Hematopoietic multipotent progenitor cell treated with erythropoietin and hydrocortisone succinate and interleukin-3 and kit ligand, for 8 days (in vitro differentiated cells): ENCODE measurements at regions not wholly inside any gene's neighbourhood (a gene's known extent, or its start where the extent isn't known, plus 50 kb on each side); places are given as distances from the start of the nearest gene placed in this dataset.
"Not testable (repeated sequence)": the region's sequence is repeated elsewhere in the genome, so short reads cannot be mapped to it uniquely, and the experiment has no call there.

ENCODE experiments used
- DNase-seq: peaks from one replicate; pipeline ENCODE4 v3.0.0-alpha.2; 2015

DNA sequence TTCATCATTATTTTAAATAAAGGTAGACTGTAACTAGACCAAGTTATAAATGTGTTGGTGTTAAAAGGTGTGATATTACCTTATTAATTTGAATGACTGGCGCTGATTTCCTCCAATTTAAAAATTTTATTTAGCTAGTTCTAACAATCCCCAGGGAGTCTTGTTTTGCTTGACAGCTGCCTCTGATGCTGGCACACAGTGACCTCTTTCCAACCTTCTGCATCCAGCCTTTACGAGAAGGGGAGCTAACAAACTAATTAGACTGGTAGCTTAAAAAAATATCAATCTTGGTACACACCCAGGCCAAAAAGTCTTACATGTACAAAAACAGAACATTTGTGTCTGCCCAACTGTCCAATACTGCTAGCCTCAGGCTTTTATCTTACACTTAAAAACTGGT, 51.8 kb upstream of the ENPEP start:
- no peak for DNase-seq

GRCh38 chr4:110418641-110419040, 57.3 kb upstream of the ENPEP start:
- no peak for DNase-seq

DNA sequence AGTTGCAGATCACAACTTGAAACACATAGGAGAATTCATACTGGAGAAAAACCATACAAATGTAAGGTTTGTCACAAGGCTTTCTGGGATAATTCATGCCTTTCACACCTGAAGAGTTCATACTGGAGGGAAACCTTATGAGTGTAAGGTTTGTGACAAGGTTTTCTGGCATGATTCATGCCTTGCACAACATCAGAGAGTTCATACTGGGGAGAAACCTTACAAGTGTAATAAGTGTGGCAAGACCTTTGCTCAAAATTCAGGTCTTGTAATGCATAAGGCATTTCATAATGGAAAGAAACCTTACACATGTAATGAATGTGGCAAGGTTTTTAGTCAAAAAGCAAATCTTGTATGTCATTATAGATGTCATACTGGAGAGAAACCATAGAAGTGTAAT, 58.8 kb upstream of the ENPEP start:
- DNase-seq = no peak

GRCh38 chr4:110415478-110415877, 60.5 kb upstream of the ENPEP start:
- DNase-seq = no peak

DNA sequence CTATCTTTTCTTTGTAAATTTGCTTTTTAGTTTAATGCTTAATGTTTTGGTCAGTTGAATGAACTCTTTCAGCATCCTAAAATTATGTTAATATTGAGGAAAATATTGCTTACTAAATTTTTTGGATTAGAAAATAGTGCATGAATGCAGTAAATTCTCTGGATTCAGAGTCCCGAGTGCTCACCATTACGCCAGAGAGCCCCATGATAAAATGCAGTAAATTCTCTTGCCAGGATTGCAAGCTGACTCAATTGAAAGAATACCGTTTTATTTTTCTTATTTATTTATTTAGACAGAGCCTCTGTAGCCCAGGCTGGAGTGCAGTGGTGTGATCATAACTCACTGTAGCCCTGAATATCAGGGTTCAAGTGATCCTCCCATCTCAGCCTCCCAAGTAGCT, 60.9 kb upstream of the ENPEP start:
- DNase-seq = no peak

DNA sequence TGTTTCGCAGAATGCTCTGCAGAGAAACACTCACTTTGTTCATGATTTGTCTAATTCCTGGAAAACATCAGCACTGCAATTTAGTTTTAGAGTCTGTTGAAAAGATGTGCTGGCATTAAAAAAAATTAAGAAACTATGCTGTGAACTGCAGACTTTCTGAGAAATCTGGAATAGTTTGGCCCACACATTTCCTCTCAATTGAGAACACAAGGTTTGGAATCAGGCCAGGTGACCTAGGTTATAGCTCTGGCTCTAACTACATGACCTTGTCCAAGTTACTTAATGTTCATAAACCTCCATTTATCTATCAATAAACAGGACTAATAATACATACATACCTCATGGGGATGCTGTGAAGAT, 61.4 kb upstream of the ENPEP start:
- DNase-seq = no peak

- not testable (repeated sequence) for DNase-seq
Observed at GRCh38 chr4:110413807-110414560, 62.0 kb upstream of the ENPEP start.

DNA sequence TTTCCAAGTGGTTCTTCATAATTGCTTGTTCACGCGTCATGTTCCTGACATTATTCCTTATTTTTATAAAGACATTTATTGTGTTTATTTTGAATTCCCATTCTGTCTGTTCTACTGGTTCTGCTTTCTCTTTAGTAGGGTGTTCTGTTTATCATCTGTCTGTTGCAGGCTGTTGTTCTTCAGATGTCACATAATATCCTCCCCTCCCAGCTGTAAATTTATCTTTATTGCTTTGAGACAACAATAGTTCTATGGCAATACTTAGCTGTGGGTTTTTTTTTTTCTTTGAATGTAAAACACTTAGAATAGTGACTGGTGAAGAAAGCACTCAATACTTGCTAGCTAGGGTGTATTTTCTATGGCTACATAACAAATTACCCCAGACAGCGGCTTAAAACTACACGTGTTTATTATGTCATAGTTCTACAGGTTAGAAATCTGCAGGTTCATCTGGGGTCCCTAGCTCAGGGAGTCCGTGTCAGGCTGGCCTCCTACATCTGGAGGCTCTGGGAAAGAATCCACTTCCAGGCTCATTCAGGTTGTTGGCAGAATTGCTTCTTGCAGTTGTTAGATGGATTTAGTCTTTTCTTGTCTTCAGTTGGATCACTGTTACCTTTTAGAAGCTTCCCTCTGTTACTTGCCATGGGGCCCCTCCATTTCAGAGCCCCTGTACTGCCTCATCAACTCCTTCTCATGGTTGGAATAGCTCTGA, 63.4 kb upstream of the ENPEP start:
- no peak for DNase-seq

- no peak for DNase-seq
Observed at GRCh38 chr4:110411574-110412011, 64.4 kb upstream of the ENPEP start.

DNA sequence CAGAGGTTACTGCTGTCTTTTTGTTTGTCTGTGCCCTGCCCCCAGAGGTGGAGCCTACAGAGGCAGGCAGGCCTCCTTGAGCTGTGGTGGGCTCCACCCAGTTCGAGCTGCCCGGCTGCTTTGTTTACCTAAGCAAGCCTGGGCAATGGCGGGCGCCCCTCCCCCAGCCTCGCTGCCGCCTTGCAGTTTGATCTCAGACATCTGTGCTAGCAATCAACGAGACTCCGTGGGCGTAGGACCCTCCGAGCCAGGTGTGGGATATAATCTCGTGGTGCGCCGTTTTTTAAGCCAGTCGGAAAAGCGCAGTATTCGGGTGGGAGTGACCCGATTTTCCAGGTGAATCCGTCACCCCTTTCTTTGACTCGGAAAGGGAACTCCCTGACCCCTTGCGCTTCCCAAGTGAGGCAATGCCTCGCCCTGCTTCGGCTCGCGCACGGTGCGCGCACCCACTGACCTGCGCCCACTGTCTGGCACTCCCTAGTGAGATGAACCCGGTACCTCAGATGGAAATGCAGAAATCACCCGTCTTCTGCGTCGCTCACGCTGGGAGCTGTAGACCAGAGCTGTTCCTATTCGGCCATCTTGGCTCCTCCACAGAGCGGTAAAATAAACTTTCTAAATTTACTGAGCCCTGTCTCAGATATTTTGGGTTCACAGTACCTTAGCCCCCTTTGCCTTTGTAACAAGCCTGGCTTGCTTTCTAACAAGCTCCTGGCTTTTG, 64.9 kb upstream of the ENPEP start:
- not testable (repeated sequence) for DNase-seq

- DNase-seq = no peak
Observed at GRCh38 chr4:110400086-110400485, 75.9 kb upstream of the ENPEP start.

DNA sequence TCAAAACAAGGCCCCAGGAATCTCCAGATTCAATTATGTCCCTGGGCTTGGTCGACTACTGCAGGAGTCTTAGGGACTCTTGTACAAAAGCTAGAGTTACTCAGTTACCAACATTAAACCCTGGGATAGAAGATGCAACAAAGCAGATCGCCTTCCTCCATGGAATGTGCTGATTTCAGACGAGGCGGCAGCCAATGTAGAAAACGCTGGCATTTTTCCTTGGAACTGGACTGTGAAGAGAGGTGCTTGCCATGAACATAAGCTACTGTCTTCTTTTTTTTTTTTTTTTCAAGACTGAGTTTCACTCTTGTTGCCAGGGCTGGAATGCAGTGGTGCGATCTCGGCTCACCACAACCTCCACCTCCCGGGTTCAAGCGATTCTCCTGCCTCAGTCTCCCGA, 76.9 kb upstream of the ENPEP start:
- not testable (repeated sequence) for DNase-seq

DNA sequence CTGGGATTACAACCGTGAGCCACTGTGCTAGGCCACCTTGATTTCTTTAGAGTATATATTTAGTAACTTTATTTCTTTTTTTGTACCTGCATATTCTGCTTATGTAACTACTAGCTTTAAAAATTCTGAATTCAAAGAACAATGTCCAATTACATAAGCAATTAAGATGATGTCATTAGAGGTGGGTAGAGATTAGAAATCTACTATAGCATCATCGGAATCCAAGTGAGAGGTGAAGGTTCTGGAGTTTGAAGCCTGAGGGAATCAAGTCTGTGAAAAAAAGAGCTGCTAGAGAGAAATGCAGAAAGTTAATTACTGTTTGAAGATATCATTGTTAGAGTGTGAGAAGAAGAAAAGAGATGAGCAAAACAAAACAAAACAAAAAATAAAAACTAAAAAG, 79.0 kb upstream of the ENPEP start:
- DNase-seq = no peak

DNA sequence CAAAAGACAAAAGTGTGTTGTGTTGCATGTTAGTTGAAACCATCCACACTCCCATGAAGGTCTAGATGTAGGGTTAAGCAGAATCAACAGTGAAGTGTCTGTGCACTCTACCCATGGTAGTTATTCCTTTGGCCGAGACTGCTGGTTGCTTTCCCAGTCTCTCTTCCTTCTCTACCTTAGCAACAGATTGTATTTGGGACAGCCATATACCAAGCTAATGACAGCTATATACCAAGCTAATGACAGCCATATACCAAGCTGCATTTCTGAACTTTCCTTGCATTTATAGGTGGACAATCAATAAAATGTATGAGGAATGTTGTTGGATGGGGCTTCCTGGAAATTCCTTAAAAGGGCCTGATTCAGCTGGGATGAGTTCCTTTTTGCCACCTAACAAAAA, 80.5 kb upstream of the ENPEP start:
- DNase-seq = no peak

DNA sequence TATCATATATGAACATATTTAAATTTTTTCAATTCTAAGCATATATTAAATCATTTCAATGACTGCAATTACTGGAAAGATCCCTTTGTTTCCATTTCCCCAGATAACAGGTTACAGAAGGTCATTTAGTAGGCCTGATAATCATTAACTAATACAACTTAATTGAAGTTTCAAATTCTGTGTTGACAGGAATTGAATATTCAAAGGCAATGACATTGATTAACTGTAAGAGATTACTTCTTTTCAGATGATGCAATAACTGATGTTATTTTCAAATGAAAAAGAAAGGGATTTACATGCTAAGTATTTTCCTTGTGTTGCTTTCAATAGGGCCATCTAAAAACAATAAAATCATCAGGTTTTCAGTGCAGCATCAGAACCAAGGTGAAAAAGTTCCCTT, 81.1 kb upstream of the ENPEP start:
- DNase-seq = no peak

DNA sequence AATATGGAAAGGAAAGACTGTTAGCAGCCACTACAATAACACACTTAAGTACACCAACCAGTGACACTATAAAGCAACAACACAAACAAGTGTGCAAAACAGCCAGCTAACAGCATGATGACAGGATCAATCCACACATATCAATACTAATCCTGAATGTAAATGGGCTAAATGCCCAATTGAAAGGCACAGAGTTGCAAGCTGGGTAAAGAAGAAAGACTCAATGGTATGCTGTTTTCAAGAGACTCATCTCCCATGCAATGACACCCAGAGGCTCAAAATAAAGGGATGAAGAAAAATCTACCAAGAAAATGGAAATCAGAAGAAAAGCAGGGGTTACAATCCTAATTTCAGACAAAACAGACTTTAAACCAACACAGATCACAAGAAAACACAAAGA, 94.2 kb upstream of the ENPEP start:
- no peak for DNase-seq

DNA sequence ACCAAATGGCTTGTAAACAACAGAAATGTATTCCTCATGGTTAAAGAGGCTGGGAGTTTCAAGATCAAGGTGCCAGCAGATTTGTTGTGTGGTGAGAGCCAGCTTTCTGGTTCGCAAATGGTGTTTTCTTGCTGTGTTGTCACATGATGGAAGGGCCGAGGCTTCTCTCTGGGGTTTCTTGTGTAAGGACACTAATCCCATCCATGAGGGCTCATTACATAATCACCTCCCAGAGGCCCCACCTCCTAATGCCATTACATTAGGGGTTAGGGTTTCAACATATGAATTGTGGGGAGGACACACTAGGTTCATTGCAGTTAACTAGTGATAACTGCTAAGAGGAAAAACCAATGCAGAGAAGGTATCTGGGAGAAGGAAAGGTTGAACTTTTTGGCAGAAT, 103.5 kb upstream of the ENPEP start:
- no peak for DNase-seq

- no peak for DNase-seq
Observed at GRCh38 chr4:110371016-110371770, 104.8 kb upstream of the ENPEP start.

DNA sequence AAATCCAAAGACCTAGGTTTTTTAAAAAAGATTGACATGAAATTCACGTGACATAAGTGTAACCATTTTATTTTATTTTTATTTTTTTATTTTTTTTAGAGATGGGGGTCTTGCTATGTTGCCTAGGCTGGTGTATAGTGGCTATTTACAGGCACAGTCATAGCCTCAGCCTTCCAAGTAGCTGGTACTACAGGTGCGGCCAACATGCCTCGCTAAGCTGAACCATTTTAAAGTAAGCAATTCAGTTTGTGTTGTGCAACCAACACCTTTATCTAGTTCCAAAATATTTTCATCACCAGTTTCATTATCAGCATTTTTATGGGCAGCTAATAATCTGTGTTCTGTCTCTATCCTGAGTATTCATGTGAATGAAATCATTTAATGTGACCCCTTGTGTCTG, 107.5 kb upstream of the ENPEP start:
- no peak for DNase-seq

DNA sequence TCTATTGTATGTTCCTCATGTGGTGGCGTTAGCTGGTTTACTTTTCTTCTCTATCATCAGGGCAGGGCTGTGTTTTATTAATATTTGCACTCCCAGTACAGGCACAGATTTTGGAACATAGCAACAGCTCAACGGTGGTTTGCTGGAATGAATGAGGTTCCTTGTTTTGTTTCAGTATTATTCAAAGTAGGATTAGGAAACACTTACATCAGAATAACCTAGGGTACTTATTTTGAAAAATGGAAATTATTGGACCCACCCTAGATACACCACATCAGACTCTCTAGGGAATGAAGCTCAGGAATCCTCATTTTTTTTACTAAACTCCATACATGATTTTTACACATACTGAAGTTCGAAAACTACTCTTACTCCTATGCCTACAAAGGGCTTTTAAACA, 108.8 kb upstream of the ENPEP start:
- no peak for DNase-seq

DNA sequence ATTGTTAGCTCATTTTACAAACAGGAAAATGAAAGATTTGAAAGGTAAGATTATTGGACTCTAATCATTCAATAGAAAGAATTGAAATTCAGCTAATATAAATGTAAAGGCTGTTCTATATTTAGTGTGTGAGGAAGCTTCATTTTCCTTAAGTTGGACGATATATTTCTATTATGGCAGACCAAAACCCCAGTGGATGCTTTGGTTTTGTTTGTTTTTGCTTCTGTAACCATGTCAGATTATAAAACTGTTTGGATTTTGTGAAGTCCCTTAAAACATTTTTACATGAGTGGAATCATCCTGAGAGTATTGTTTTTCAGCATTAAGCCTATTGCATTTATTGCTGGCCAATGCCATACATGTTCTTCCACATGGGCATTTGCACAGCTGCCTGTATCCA, 110.2 kb upstream of the ENPEP start:
- no peak for DNase-seq

GRCh38 chr4:110364911-110365520, 110.9 kb upstream of the ENPEP start:
- DNase-seq = no peak

DNA sequence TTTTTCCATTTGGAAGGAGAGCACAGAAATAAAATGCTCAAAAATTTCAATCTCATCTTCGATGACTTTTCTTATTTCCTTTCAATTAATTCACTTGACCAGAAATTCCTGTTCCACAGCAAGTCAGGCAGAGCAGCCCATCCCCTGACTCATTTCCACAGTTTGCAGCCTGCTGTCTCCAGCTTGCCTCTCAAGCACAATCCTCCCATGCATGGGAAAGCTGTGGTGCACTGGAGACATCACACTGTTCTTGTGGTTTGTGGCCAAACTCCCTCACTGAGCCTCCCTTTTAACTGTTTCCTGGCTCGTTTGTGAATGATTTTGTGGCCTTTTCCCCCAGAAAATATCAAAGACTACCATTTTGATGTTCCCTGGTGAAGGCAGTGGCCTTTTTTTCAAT, 114.0 kb upstream of the ENPEP start:
- peak; percentile 53 for DNase-seq
